H9 (cell line): ENCODE measurements at regions not wholly inside any gene's neighbourhood (a gene's known extent, or its start where the extent isn't known, plus 50 kb on each side); places are given as distances from the start of the nearest gene placed in this dataset.

Experiments
- DNase-seq: peaks from one replicate; pipeline ENCODE4 v3.0.0-alpha.2; 2017
- H2AFZ ChIP-seq: one replicate; pipeline ENCODE4 v1.6.1; 2013; ENCODE audit warnings: mild to moderate bottlenecking, low read length, control low read depth, moderate library complexity
- H2AK5ac ChIP-seq: 2 replicates; pipeline ENCODE4 v1.6.1; 2013; ENCODE audit warnings: low read length, control low read depth, mixed read lengths; ENCODE audit not compliant: insufficient read length
- H2BK120ac ChIP-seq: one replicate; pipeline ENCODE4 v1.6.1; 2013; ENCODE audit warnings: low read depth, mild to moderate bottlenecking, low read length, control low read depth, inconsistent platforms; ENCODE audit not compliant: poor library complexity, severe bottlenecking
- H2BK12ac ChIP-seq: 2 replicates; pipeline ENCODE4 v1.6.1; 2013; ENCODE audit warnings: low read length, control low read depth, mixed read lengths, low read depth; ENCODE audit not compliant: insufficient read length
- H2BK15ac ChIP-seq: 2 replicates; pipeline ENCODE4 v1.6.1; 2013; ENCODE audit warnings: low read depth, low read length, control low read depth
- H2BK20ac ChIP-seq: one replicate; pipeline ENCODE4 v1.6.1; 2013; ENCODE audit warnings: low read depth, mild to moderate bottlenecking, low read length, control low read depth, inconsistent platforms; ENCODE audit not compliant: poor library complexity, severe bottlenecking
- H2BK5ac ChIP-seq: 2 replicates; pipeline ENCODE4 v1.6.1; 2013; ENCODE audit warnings: low read length, control low read depth, mixed read lengths; ENCODE audit not compliant: insufficient read length
- H3K14ac ChIP-seq: 2 replicates; pipeline ENCODE4 v1.6.1; 2013; ENCODE audit warnings: low read length, control low read depth; ENCODE audit not compliant: insufficient read depth
- H3K18ac ChIP-seq: 2 replicates; pipeline ENCODE4 v1.6.1; 2013; ENCODE audit warnings: low read depth, mild to moderate bottlenecking, mixed read lengths, low read length, control low read depth; ENCODE audit not compliant: insufficient read length
- H3K23ac ChIP-seq: 2 replicates; pipeline ENCODE4 v1.6.1; 2013; ENCODE audit warnings: low read length, control low read depth, mixed read lengths, low read depth; ENCODE audit not compliant: insufficient read length
- H3K23me2 ChIP-seq: 2 replicates; pipeline ENCODE4 v1.6.1; 2013; ENCODE audit warnings: low read depth, mild to moderate bottlenecking, mixed read lengths, low read length, control low read depth; ENCODE audit not compliant: insufficient read length, poor library complexity, severe bottlenecking
- H3K27ac ChIP-seq: 2 replicates; pipeline ENCODE4 v1.5.1; 2013; ENCODE audit warnings: low read length, control low read depth, mixed read lengths, low read depth; ENCODE audit not compliant: insufficient read length
- H3K27me3 ChIP-seq: 2 replicates; pipeline ENCODE4 v1.6.1; 2013; ENCODE audit warnings: low read length, control low read depth, inconsistent platforms; ENCODE audit not compliant: insufficient read depth
- H3K4ac ChIP-seq: 2 replicates; pipeline ENCODE4 v1.6.1; 2013; ENCODE audit warnings: low read depth, mild to moderate bottlenecking, control low read depth, inconsistent platforms, low read length, moderate library complexity
- H3K4me1 ChIP-seq: 2 replicates; pipeline ENCODE4 v1.6.1; 2013; ENCODE audit warnings: low read length, control low read depth, inconsistent platforms; ENCODE audit not compliant: insufficient read depth
- H3K4me2 ChIP-seq: 2 replicates; pipeline ENCODE4 v1.6.1; 2013; ENCODE audit warnings: low read length, control low read depth, mixed read lengths; ENCODE audit not compliant: insufficient read length, insufficient read depth
- H3K56ac ChIP-seq: 2 replicates; pipeline ENCODE4 v1.6.1; 2013; ENCODE audit warnings: low read depth, mild to moderate bottlenecking, mixed read lengths, low read length, control low read depth; ENCODE audit not compliant: insufficient read length
- H3K79me1 ChIP-seq: 2 replicates; pipeline ENCODE4 v1.6.1; 2013; ENCODE audit warnings: low read depth, mild to moderate bottlenecking, moderate library complexity, low read length, control low read depth, inconsistent platforms; ENCODE audit not compliant: insufficient read depth, poor library complexity, severe bottlenecking
- H3K79me2 ChIP-seq: 2 replicates; pipeline ENCODE4 v1.6.1; 2013; ENCODE audit warnings: low read length, control low read depth, inconsistent platforms; ENCODE audit not compliant: insufficient read depth
- H3K9ac ChIP-seq: 2 replicates; pipeline ENCODE4 v1.6.1; 2013; ENCODE audit warnings: low read length, control low read depth, mixed read lengths; ENCODE audit not compliant: insufficient read length; ENCODE audit errors: extremely low read depth
- H3K9me3 ChIP-seq: one replicate; pipeline ENCODE4 v1.6.1; 2013; ENCODE audit warnings: low read depth, low read length, inconsistent platforms; ENCODE audit not compliant: control insufficient read depth
- H3T11ph ChIP-seq: one replicate; pipeline ENCODE4 v1.6.1; 2013; ENCODE audit warnings: mild to moderate bottlenecking, low read length, control low read depth, inconsistent platforms
- H4K20me1 ChIP-seq: one replicate; pipeline ENCODE4 v1.6.1; 2013; ENCODE audit not compliant: control insufficient read depth, insufficient read length, insufficient read depth
- H4K5ac ChIP-seq: 2 replicates; pipeline ENCODE4 v1.6.1; 2013; ENCODE audit warnings: low read depth, mild to moderate bottlenecking, mixed read lengths, low read length, control low read depth; ENCODE audit not compliant: insufficient read length
- H4K8ac ChIP-seq: replicated peaks from 2 replicates; pipeline ENCODE4 v1.6.1; 2013; ENCODE audit warnings: low read length, control low read depth, mixed read lengths, low read depth; ENCODE audit not compliant: insufficient read length
- H4K91ac ChIP-seq: 2 replicates; pipeline ENCODE4 v1.6.1; 2013; ENCODE audit warnings: low read depth, mild to moderate bottlenecking, moderate library complexity, mixed read lengths, low read length, control low read depth; ENCODE audit not compliant: insufficient read length
- H3K27ac Mint-ChIP-seq, 3 experiments: 2 replicates in 2 of 3; 3 replicates in 1 of 3; pipeline ENCODE4 v1.8.0; 2020 to 2021; ENCODE audit warnings: mixed read lengths in 3 of 3, mild to moderate bottlenecking in 1 of 3, moderate library complexity in 1 of 3
- H3K27me3 Mint-ChIP-seq: 2 replicates; pipeline ENCODE4 v1.8.0; 2021; ENCODE audit warnings: low read depth, mild to moderate bottlenecking, moderate library complexity, mixed read lengths
- H3K36me3 Mint-ChIP-seq, 3 experiments: 2 replicates in 2 of 3; 3 replicates in 1 of 3; pipeline ENCODE4 v1.8.0; 2020 to 2021; ENCODE audit warnings: low read depth in 3 of 3, mixed read lengths in 3 of 3; ENCODE audit not compliant: insufficient read depth in 1 of 3
- H3K4me1 Mint-ChIP-seq, 2 experiments: 2 replicates each; pipeline ENCODE4 v1.8.0; 2020; ENCODE audit warnings: mixed read lengths in 2 of 2
- H3K4me3 Mint-ChIP-seq, 2 experiments: 2 replicates in 1 of 2; 3 replicates in 1 of 2; pipeline ENCODE4 v1.8.0; 2020 to 2021; ENCODE audit warnings: mild to moderate bottlenecking in 2 of 2, mixed read lengths in 2 of 2, moderate library complexity in 1 of 2
- H3K9me3 Mint-ChIP-seq, 2 experiments: 2 replicates in 1 of 2; 3 replicates in 1 of 2; pipeline ENCODE4 v1.8.0; 2020; ENCODE audit warnings: mild to moderate bottlenecking in 2 of 2, mixed read lengths in 2 of 2, moderate library complexity in 1 of 2
- WGBS: extraction: QIAGEN DNeasy Blood & Tissue Kit; methylation state at CpG from one replicate; pipeline ENCODE4 v1.1.7; 2013; ENCODE audit warnings: missing lambda C conversion rate, low lambda C conversion rate, mixed read lengths; ENCODE audit not compliant: insufficient read length; ENCODE audit errors: extremely low coverage; 5-methylcytosine and 5-hydroxymethylcytosine counted together
- TF ChIP-seq, protein P1 (sequence below): fragments of 200-600 bp; sonication (generic); conservative IDR thresholded peaks from 3 replicates; pipeline ENCODE4 v1.8.0; 2021; ENCODE audit warnings: antibody characterized with exemption, mild to moderate bottlenecking

DNA sequence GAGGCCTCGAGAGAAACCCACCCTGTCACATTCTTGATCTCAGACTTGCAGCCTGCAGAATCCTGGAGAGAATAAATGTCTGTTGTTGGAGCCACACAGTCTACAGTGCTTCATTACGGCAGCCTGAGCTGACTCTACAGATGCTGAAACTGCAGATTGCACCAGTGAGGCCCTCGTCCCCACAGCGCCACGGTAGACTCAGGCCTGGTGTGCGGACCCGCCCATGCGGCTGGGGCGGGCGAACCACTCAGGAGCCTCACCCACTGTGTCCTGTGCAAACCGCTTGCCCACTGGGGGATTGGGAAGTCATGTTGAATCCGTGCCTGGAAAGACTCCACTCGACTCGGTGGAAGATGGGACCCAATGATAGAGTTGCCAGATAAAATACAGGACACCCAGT is 125.2 kb upstream of the COPS8 start:
- no peak overlapping the region for H3K27ac Mint-ChIP-seq
- peaks cover 6% of the 10 kb centered on the region; the same call in 1 of the 2 replicates for H3K27me3 Mint-ChIP-seq
- no peak overlapping the region for H2BK15ac ChIP-seq
- no peak overlapping the region for H3K4ac ChIP-seq
- H3K36me3 Mint-ChIP-seq = peaks cover 3 to 9% (median 4%) of the 10 kb centered on the region in 3 experiments; a peak in 3 of 7 replicates
- H3K4me3 Mint-ChIP-seq = no peak overlapping the region
- H3K14ac ChIP-seq = no peak overlapping the region
- H2AK5ac ChIP-seq = no peak overlapping the region
- H3K9me3 Mint-ChIP-seq = peaks cover 0 to 2% of the 10 kb centered on the region in 2 experiments; a peak in 2 of 5 replicates
- no peaks in the 10 kb centered on the region for H3K27me3 ChIP-seq
- H4K91ac ChIP-seq = no peak overlapping the region
- H2AFZ ChIP-seq = no peak overlapping the region
- TF ChIP-seq, protein P1, sequence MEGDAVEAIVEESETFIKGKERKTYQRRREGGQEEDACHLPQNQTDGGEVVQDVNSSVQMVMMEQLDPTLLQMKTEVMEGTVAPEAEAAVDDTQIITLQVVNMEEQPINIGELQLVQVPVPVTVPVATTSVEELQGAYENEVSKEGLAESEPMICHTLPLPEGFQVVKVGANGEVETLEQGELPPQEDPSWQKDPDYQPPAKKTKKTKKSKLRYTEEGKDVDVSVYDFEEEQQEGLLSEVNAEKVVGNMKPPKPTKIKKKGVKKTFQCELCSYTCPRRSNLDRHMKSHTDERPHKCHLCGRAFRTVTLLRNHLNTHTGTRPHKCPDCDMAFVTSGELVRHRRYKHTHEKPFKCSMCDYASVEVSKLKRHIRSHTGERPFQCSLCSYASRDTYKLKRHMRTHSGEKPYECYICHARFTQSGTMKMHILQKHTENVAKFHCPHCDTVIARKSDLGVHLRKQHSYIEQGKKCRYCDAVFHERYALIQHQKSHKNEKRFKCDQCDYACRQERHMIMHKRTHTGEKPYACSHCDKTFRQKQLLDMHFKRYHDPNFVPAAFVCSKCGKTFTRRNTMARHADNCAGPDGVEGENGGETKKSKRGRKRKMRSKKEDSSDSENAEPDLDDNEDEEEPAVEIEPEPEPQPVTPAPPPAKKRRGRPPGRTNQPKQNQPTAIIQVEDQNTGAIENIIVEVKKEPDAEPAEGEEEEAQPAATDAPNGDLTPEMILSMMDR = no peak
- H3K9ac ChIP-seq = no peak overlapping the region
- H3K4me1 ChIP-seq = 0 out of 2 replicates have a peak, but pooled peaks cover 3% of the 10 kb centered on the region
- no peak overlapping the region for H4K8ac ChIP-seq
- H3K56ac ChIP-seq = no peak overlapping the region
- no peak overlapping the region for H4K5ac ChIP-seq
- DNase-seq = no peak
- no peak overlapping the region for H3T11ph ChIP-seq
- H3K9me3 ChIP-seq = no peaks in the 10 kb centered on the region
- no peak overlapping the region for H2BK20ac ChIP-seq
- no peak overlapping the region for H3K18ac ChIP-seq
- H3K4me2 ChIP-seq = no peak overlapping the region
- H3K4me1 Mint-ChIP-seq = peaks cover 14 to 17% of the 10 kb centered on the region in 2 experiments
- no CpG with 5 or more reads among the region's 14 CpGs for WGBS
- H3K79me1 ChIP-seq = no peaks in the 10 kb centered on the region
- no peak overlapping the region for H2BK120ac ChIP-seq
- H3K79me2 ChIP-seq = no peaks in the 10 kb centered on the region
- no peak overlapping the region for H3K23ac ChIP-seq
- H3K27ac ChIP-seq = no peak overlapping the region
- H2BK12ac ChIP-seq = no peak overlapping the region
- H3K23me2 ChIP-seq = no peaks in the 10 kb centered on the region
- H4K20me1 ChIP-seq = no peaks in the 10 kb centered on the region
- H2BK5ac ChIP-seq = no peak overlapping the region
